ENCODE measurements at regions not wholly inside any gene's neighbourhood (a gene's known extent, or its start where the extent isn't known, plus 50 kb on each side); places are given as distances from the start of the nearest gene placed in this dataset.

GRCh38 chr7:18421297-18422002 is 74.1 kb upstream of the HDAC9 start:
- Mint-ChIP-seq H3K4me1 (ENCODE audit: low read depth in 2 of 2) (peaks cover 0 to 7% of the 10 kb centered on the region in 2 donors), H3K9me3 (no peaks in the 10 kb centered on the region), H3K36me3 (no peaks in the 10 kb centered on the region), H3K27me3 (no peaks in the 10 kb centered on the region), H3K27ac (no peak overlapping the region), H3K4me3 (no peak overlapping the region)
- DNase-seq (ENCODE audit: low spot score) (no peak), ATAC-seq (no peak)

- H3K27ac Mint-ChIP-seq, result no peak overlapping the region
- ATAC-seq (no peak), DNase-seq (ENCODE audit: low spot score) (no peak)
- H3K4me3 Mint-ChIP-seq, result no peak overlapping the region
- H3K4me1 Mint-ChIP-seq (ENCODE audit: low read depth in 2 of 2), result peaks cover 0 to 11% of the 10 kb centered on the region in 2 donors
- no peaks in the 10 kb centered on the region for H3K36me3 Mint-ChIP-seq
- no peaks in the 10 kb centered on the region for H3K9me3 Mint-ChIP-seq
- H3K27me3 Mint-ChIP-seq, result no peaks in the 10 kb centered on the region
Observed at GRCh38 chr7:18425227-18425626, 70.3 kb upstream of the HDAC9 start.

DNA sequence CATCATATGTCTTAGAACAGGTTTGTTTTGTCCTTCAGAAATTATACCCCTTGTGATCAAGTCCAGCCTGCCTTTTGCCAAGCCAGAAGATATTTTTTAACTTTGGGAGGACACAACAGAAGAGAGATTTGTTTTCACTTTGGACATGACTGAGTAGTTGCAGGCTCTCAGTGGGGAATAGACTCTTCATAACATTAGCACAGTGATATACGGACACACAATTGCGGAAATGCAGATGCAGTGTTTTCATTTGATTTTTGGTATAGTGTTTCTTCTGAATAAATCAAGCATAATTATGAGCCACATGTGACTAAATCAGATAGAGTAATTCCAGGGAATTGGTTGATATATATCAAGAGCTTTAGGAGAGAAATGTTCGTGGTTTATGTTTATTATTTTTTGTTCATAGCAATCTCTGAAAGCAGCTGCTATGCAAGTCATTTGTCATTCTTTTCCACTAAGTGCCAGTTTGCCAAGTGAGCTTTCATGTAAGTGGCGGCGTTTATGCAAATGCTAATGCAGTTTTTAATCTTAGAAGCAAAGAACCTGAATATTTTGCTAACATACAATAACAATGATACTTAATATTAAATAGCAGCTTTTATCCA is 69.6 kb upstream of the HDAC9 start:
- no peaks in the 10 kb centered on the region for H3K36me3 Mint-ChIP-seq
- no peaks in the 10 kb centered on the region for H3K27me3 Mint-ChIP-seq
- H3K4me1 Mint-ChIP-seq (ENCODE audit: low read depth in 2 of 2), result peaks cover 0 to 11% of the 10 kb centered on the region in 2 donors
- no peak for ATAC-seq
- no peak overlapping the region for H3K4me3 Mint-ChIP-seq
- no peak for DNase-seq (ENCODE audit: low spot score)
- no peak overlapping the region for H3K27ac Mint-ChIP-seq
- no peaks in the 10 kb centered on the region for H3K9me3 Mint-ChIP-seq

GRCh38 chr7:18426564-18427226 is 68.9 kb upstream of the HDAC9 start:
- no peak for ATAC-seq
- H3K9me3 Mint-ChIP-seq, result no peaks in the 10 kb centered on the region
- H3K4me1 Mint-ChIP-seq (ENCODE audit: low read depth in 2 of 2), result peaks cover 0 to 11% of the 10 kb centered on the region in 2 donors
- no peaks in the 10 kb centered on the region for H3K36me3 Mint-ChIP-seq
- H3K4me3 Mint-ChIP-seq, result no peak overlapping the region
- H3K27ac Mint-ChIP-seq, result no peak overlapping the region
- DNase-seq (ENCODE audit: low spot score), result no peak
- H3K27me3 Mint-ChIP-seq, result no peaks in the 10 kb centered on the region

DNA sequence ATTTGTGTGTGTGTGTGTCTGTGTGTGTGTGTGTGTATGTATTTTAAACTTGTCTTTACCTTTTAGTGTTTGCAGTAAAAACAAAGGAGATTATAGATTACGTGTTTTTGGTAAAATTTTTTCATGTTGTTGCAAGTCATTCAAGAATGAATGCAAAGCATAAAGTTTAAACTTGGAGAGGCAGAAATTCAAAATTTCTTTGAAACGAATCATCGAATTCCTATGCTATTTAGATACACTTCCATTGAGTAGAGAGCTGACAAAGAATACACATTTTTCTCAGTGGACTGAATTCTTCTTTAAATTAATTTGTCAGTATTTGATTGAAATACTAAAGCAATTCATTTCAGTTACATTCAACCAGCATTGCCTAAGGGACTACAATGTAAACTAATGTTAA is 66.0 kb upstream of the HDAC9 start:
- ATAC-seq (no peak), DNase-seq (ENCODE audit: low spot score) (no peak)
- Mint-ChIP-seq H3K36me3 (no peaks in the 10 kb centered on the region), H3K9me3 (no peaks in the 10 kb centered on the region), H3K27ac (no peak overlapping the region), H3K27me3 (no peaks in the 10 kb centered on the region), H3K4me1 (ENCODE audit: low read depth in 2 of 2) (peaks cover 0 to 11% of the 10 kb centered on the region in 2 donors), H3K4me3 (no peak overlapping the region)

DNA sequence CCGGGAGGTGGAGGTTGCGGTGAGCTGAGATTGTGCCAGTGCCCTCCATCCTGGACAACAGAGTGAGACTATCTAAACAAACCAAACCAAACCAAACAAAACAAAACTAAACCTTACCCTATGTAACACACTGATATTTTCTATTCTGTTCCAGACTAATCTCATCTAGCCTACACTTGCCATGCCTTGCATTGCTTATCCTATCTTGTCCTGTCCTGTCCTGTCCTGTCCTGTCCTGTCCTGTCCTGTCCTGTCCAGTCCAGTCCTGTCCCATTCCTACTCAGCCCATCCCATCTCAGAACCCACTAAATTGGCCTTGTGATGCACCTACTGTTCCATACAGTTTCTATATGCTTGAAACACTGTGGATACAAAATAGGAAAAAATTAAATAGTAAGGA is 64.7 kb upstream of the HDAC9 start:
- H3K36me3 Mint-ChIP-seq, result no peaks in the 10 kb centered on the region
- ATAC-seq (no peak), DNase-seq (ENCODE audit: low spot score) (no peak)
- H3K27ac Mint-ChIP-seq, result no peak overlapping the region
- H3K27me3 Mint-ChIP-seq, result no peaks in the 10 kb centered on the region
- no peak overlapping the region for H3K4me3 Mint-ChIP-seq
- H3K9me3 Mint-ChIP-seq, result no peaks in the 10 kb centered on the region
- H3K4me1 Mint-ChIP-seq (ENCODE audit: low read depth in 2 of 2), result peaks cover 0 to 6% of the 10 kb centered on the region in 2 donors

- DNase-seq (ENCODE audit: low spot score), result no peak
- no peaks in the 10 kb centered on the region for H3K27me3 Mint-ChIP-seq
- peaks cover 0 to 3% of the 10 kb centered on the region in 2 donors for H3K4me1 Mint-ChIP-seq (ENCODE audit: low read depth in 2 of 2)
- no peaks in the 10 kb centered on the region for H3K9me3 Mint-ChIP-seq
- no peak overlapping the region for H3K4me3 Mint-ChIP-seq
- no peaks in the 10 kb centered on the region for H3K36me3 Mint-ChIP-seq
- H3K27ac Mint-ChIP-seq, result no peak overlapping the region
- ATAC-seq, result no peak
Observed at GRCh38 chr7:18434171-18434570, 61.4 kb upstream of the HDAC9 start.

- DNase-seq (ENCODE audit: low spot score), result no peak
- Mint-ChIP-seq H3K4me1 (ENCODE audit: low read depth in 2 of 2) (peaks cover 0 to 5% of the 10 kb centered on the region in 2 donors), H3K27ac (no peak overlapping the region), H3K27me3 (no peaks in the 10 kb centered on the region), H3K4me3 (no peak overlapping the region), H3K36me3 (no peaks in the 10 kb centered on the region), H3K9me3 (no peaks in the 10 kb centered on the region)
- no peak for ATAC-seq
Observed at GRCh38 chr7:18437101-18437500, 58.4 kb upstream of the HDAC9 start.

GRCh38 chr7:18440934-18441333 is 54.6 kb upstream of the HDAC9 start:
- no peaks in the 10 kb centered on the region for H3K36me3 Mint-ChIP-seq
- H3K27ac Mint-ChIP-seq, result no peak overlapping the region
- H3K27me3 Mint-ChIP-seq, result no peaks in the 10 kb centered on the region

GRCh38 chr7:18444826-18445225 is 50.7 kb upstream of the HDAC9 start:
- no peaks in the 10 kb centered on the region for H3K9me3 Mint-ChIP-seq

More at GRCh38 chr7:18440934-18441333, 54.6 kb upstream of the HDAC9 start:
- DNase-seq (ENCODE audit: low spot score), result no peak
- ATAC-seq, result no peak
- Mint-ChIP-seq H3K4me1 (ENCODE audit: low read depth in 2 of 2) (peaks cover 3 to 5% of the 10 kb centered on the region in 2 donors), H3K9me3 (no peaks in the 10 kb centered on the region), H3K4me3 (no peak overlapping the region)

GRCh38 chr7:18445483-18445882 is 50.1 kb upstream of the HDAC9 start:
- H3K27me3 Mint-ChIP-seq, result no peaks in the 10 kb centered on the region
- H3K36me3 Mint-ChIP-seq, result no peaks in the 10 kb centered on the region
- H3K4me3 Mint-ChIP-seq, result no peak overlapping the region
- no peak overlapping the region for H3K27ac Mint-ChIP-seq
- H3K9me3 Mint-ChIP-seq, result no peaks in the 10 kb centered on the region
- peaks cover 0 to 3% of the 10 kb centered on the region in 2 donors for H3K4me1 Mint-ChIP-seq (ENCODE audit: low read depth in 2 of 2)
- DNase-seq (ENCODE audit: low spot score) (no peak), ATAC-seq (no peak)

More at GRCh38 chr7:18444826-18445225, 50.7 kb upstream of the HDAC9 start:
- peaks cover 0 to 3% of the 10 kb centered on the region in 2 donors for H3K4me1 Mint-ChIP-seq (ENCODE audit: low read depth in 2 of 2)
- DNase-seq (ENCODE audit: low spot score), result no peak
- ATAC-seq, result no peak
- H3K27ac Mint-ChIP-seq, result no peak overlapping the region
- H3K36me3 Mint-ChIP-seq, result no peaks in the 10 kb centered on the region
- H3K27me3 Mint-ChIP-seq, result no peaks in the 10 kb centered on the region
- no peak overlapping the region for H3K4me3 Mint-ChIP-seq
